Endodermal cell (in vitro differentiated cells): ENCODE measurements at regions not wholly inside any gene's neighbourhood (a gene's known extent, or its start where the extent isn't known, plus 50 kb on each side); places are given as distances from the start of the nearest gene placed in this dataset.

Experiments
- DNase-seq: peaks from one replicate; pipeline ENCODE4 v3.0.0-alpha.2; 2017
- H3K27ac ChIP-seq: 2 replicates; pipeline ENCODE4 v1.5.1; 2013; ENCODE audit warnings: mild to moderate bottlenecking, low read depth, low read length, moderate library complexity
- H3K27me3 ChIP-seq: 2 replicates; pipeline ENCODE4 v1.6.1; 2013; ENCODE audit warnings: mild to moderate bottlenecking, low read length, moderate library complexity; ENCODE audit not compliant: insufficient read depth, control insufficient read depth, poor library complexity, severe bottlenecking
- H3K36me3 ChIP-seq: 2 replicates; pipeline ENCODE4 v1.7.0; 2013; ENCODE audit warnings: mild to moderate bottlenecking, low read length, moderate library complexity; ENCODE audit not compliant: control insufficient read depth, insufficient read depth
- H3K4me1 ChIP-seq: one replicate; pipeline ENCODE4 v1.7.0; 2013; ENCODE audit warnings: low read length; ENCODE audit not compliant: control insufficient read depth, insufficient read depth
- H3K4me3 ChIP-seq: 2 replicates; pipeline ENCODE4 v1.5.1; 2013; ENCODE audit warnings: mild to moderate bottlenecking, low read length, moderate library complexity
- H3K9ac ChIP-seq: 2 replicates; pipeline ENCODE4 v1.6.1; 2013; ENCODE audit warnings: mild to moderate bottlenecking, low read length, moderate library complexity; ENCODE audit not compliant: poor library complexity, severe bottlenecking; ENCODE audit errors: extremely low read depth
- H3K9me3 ChIP-seq: 2 replicates; pipeline ENCODE4 v1.6.1; 2013; ENCODE audit warnings: mild to moderate bottlenecking, low read length, moderate library complexity; ENCODE audit not compliant: control insufficient read depth
- H3K27ac Mint-ChIP-seq: 2 replicates; pipeline ENCODE4 v1.8.0; 2020; ENCODE audit warnings: mixed read lengths
- H3K27me3 Mint-ChIP-seq: 2 replicates; pipeline ENCODE4 v1.8.0; 2021; ENCODE audit warnings: mild to moderate bottlenecking, mixed read lengths; ENCODE audit not compliant: insufficient read depth
- H3K36me3 Mint-ChIP-seq: 2 replicates; pipeline ENCODE4 v1.8.0; 2020; ENCODE audit warnings: low read depth, mixed read lengths
- H3K4me1 Mint-ChIP-seq: 2 replicates; pipeline ENCODE4 v1.8.0; 2020; ENCODE audit warnings: mixed read lengths
- H3K4me3 Mint-ChIP-seq: 2 replicates; pipeline ENCODE4 v1.8.0; 2020; ENCODE audit warnings: mild to moderate bottlenecking, moderate library complexity, mixed read lengths
- H3K9me3 Mint-ChIP-seq: 2 replicates; pipeline ENCODE4 v1.8.0; 2020; ENCODE audit warnings: mild to moderate bottlenecking, mixed read lengths
- WGBS, 2 experiments: methylation state at CpG; one replicate each; pipeline versions ENCODE4 v1.1.5 to v1.1.7; 2013; ENCODE audit warnings: missing lambda C conversion rate in 2 of 2, mixed read lengths in 1 of 2; ENCODE audit not compliant: insufficient coverage in 1 of 2, insufficient read length in 1 of 2; 5-methylcytosine and 5-hydroxymethylcytosine counted together
- TF ChIP-seq, protein P1 (sequence below): fragments of 200-600 bp; sonication (generic); conservative IDR thresholded peaks from 2 replicates; pipeline ENCODE4 v1.5.0; 2021; ENCODE audit warnings: antibody characterized with exemption, mild to moderate bottlenecking

DNA sequence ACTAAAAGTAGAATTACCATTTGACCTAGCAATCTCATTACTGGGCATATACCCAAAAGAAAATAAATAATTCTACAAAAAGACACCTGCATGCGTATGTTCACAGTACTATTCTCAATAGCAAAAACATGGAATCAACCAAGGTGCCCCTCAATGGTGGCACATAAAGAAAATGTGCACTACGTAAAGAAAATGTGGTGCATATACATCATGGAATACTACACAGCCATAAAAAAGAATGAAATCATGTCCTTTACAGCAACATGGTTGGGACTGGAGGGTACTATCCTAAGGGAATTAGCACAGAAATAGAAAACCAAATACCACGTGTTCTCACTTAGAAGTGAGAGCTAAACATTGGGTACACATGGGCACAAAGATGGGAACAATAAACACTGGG lies 250.7 kb upstream of the TNP1 start:
- no peak for DNase-seq
- Mint-ChIP-seq H3K4me1 (peaks cover 6% of the 10 kb centered on the region), H3K27ac (no peak overlapping the region), H3K4me3 (no peak overlapping the region), H3K36me3 (no peaks in the 10 kb centered on the region), H3K9me3 (no peaks in the 10 kb centered on the region), H3K27me3 (peaks cover 7% of the 10 kb centered on the region)
- no peak overlapping the region for H3K9ac ChIP-seq
- no peak overlapping the region for H3K4me3 ChIP-seq
- 63 to 91% methylated on average over 1 to 3 of the region's 3 CpGs for WGBS, 2 experiments
- peaks cover 4% of the 10 kb centered on the region for H3K9me3 ChIP-seq
- H3K36me3 ChIP-seq, result no peaks in the 10 kb centered on the region
- H3K27ac ChIP-seq, result no peak overlapping the region
- H3K27me3 ChIP-seq, result no peaks in the 10 kb centered on the region
- H3K4me1 ChIP-seq, result no peaks in the 10 kb centered on the region
- TF ChIP-seq, protein P1, sequence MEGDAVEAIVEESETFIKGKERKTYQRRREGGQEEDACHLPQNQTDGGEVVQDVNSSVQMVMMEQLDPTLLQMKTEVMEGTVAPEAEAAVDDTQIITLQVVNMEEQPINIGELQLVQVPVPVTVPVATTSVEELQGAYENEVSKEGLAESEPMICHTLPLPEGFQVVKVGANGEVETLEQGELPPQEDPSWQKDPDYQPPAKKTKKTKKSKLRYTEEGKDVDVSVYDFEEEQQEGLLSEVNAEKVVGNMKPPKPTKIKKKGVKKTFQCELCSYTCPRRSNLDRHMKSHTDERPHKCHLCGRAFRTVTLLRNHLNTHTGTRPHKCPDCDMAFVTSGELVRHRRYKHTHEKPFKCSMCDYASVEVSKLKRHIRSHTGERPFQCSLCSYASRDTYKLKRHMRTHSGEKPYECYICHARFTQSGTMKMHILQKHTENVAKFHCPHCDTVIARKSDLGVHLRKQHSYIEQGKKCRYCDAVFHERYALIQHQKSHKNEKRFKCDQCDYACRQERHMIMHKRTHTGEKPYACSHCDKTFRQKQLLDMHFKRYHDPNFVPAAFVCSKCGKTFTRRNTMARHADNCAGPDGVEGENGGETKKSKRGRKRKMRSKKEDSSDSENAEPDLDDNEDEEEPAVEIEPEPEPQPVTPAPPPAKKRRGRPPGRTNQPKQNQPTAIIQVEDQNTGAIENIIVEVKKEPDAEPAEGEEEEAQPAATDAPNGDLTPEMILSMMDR, result no peak

DNA sequence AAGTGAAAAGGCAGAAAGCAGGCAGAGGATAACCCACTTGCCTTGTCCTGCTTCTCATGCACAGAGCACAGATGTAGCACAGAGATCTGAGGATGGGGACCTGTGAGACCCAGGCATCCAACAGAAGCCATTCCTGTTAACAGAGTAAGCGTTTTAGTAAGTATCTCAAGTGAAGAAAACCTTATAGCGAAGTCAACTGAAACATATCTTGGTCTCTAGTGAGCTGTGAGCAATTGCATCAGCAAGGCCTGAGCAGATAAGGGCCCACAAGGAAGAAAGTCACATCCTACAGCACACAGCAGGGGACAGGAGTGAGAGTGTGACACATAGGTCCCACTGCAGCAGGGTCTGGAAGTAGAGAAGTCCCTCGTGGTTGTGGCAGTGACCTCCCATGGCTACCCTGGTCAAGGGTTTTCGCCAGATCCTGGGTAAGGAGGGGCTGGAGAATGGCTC lies 248.7 kb upstream of the TNP1 start:
- no peak overlapping the region for H3K4me3 Mint-ChIP-seq
- Histone ChIP-seq H3K27me3 (no peaks in the 10 kb centered on the region), H3K9me3 (peaks cover 4% of the 10 kb centered on the region), H3K4me3 (no peak overlapping the region), H3K4me1 (no peaks in the 10 kb centered on the region), H3K27ac (no peak overlapping the region), H3K36me3 (no peaks in the 10 kb centered on the region), H3K9ac (no peak overlapping the region)
- TF ChIP-seq, protein P1, result no peak
- peaks cover 6% of the 10 kb centered on the region for H3K4me1 Mint-ChIP-seq
- no peak overlapping the region for H3K27ac Mint-ChIP-seq
- no peaks in the 10 kb centered on the region for H3K9me3 Mint-ChIP-seq
- DNase-seq, result no peak
- 83 to 84% methylated on average over 4 of the region's 4 CpGs for WGBS, 2 experiments
- H3K36me3 Mint-ChIP-seq, result no peaks in the 10 kb centered on the region
- H3K27me3 Mint-ChIP-seq, result peaks cover 5% of the 10 kb centered on the region

DNA sequence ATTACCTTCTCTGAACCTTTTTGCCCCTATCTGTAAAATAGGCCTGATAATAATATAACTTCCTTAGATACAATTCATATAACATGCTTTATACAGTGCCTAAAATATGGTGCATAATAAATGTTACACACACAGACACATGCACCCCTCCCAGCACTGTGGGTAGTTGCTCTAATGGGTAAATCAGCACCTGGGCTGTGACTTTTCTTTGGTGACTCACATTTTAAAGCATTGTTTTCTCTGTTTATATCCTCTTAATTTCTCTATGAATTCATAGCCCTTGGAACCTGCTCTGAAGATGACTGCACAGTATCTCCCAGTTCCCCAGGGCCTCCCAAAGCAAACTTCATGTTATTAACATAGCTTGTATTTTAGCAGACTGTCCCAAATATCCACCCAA lies 248.2 kb upstream of the TNP1 start:
- H3K27me3 ChIP-seq, result no peaks in the 10 kb centered on the region
- no peak overlapping the region for H3K4me3 Mint-ChIP-seq
- H3K4me1 ChIP-seq, result no peaks in the 10 kb centered on the region
- no peaks in the 10 kb centered on the region for H3K36me3 ChIP-seq
- no peak overlapping the region for H3K9ac ChIP-seq
- H3K27me3 Mint-ChIP-seq, result peaks cover 5% of the 10 kb centered on the region
- no peaks in the 10 kb centered on the region for H3K9me3 Mint-ChIP-seq
- peaks cover 6% of the 10 kb centered on the region for H3K4me1 Mint-ChIP-seq
- H3K9me3 ChIP-seq, result peaks cover 4% of the 10 kb centered on the region
- no peak overlapping the region for H3K27ac ChIP-seq
- H3K36me3 Mint-ChIP-seq, result no peaks in the 10 kb centered on the region
- no peak for DNase-seq
- H3K4me3 ChIP-seq, result no peak overlapping the region
- no peak overlapping the region for H3K27ac Mint-ChIP-seq
- TF ChIP-seq, protein P1, result no peak
